ENCODE measurements at regions not wholly inside any gene's neighbourhood (a gene's known extent, or its start where the extent isn't known, plus 50 kb on each side); places are given as distances from the start of the nearest gene placed in this dataset.

DNA sequence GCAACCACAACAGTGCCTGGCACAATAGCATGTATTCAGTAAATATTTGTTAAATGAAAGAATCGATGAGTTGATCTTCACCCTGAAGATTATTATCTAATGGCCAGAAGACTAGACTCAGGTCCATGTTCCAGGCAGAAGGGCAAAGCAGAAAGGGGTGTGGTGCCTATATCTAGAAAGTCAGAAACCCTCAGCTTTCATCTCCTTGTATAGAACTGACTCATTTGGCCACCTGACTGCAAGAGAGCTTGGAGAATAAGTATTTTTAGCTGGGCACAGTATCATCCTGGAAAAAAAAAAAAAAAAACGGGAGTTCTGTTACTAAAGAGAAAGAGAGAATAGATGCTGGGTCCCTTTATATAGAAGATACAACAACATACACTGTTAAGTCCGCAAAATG, 69.7 kb upstream of the SPRED1 start:
- no peak for DNase-seq

DNA sequence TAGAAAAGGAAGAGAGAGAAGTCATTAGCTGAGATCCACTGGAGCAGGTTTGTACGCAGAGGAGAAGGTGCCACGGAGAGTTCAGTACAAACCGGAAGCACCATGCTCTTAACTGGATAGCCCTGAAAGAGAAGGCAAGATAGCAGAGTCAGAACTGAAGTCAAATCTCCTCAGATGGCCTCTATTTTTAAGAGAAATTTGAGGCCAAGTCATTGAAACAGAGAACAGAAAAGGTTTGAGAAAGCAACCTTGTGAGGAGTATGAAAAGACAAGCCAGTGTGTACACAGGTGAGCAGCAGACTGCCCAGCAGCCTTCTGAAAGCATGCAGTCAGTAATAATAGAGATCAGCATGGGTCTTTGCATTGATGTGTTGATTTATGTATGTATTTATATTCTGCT, 66.1 kb upstream of the SPRED1 start:
- no peak for DNase-seq

DNA sequence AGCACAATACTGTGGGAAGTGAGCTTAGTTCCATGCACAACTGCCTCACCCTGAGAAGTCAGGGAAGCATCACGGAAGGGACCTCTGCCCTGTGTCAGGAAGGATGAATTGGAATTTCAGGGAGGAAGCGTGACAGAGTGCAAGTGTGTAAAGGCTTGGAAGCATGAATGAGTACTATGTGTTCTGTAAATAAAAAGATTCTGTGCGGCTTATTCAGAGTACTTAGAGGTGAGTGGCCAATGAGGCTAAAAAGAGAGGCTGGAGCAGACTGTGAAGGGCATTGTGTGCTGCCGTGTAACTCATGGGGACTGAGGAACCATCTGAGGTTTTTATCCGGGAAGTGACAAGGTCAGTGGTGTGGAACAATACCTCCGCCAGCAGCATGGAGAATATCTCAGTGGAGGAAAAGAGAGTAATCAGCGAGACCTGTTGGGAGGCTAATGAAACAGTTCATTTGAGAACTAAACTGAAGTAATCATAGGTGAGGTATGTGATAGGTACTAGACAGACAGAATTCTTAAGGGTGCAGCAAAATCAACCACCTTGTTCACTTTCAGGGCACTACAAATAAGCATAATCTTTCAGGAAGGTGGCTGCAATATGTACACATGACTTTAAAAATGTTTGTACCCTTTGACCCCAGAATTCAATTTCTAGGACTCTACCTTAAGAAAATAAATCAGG, 64.9 kb upstream of the SPRED1 start:
- no peak for DNase-seq

DNA sequence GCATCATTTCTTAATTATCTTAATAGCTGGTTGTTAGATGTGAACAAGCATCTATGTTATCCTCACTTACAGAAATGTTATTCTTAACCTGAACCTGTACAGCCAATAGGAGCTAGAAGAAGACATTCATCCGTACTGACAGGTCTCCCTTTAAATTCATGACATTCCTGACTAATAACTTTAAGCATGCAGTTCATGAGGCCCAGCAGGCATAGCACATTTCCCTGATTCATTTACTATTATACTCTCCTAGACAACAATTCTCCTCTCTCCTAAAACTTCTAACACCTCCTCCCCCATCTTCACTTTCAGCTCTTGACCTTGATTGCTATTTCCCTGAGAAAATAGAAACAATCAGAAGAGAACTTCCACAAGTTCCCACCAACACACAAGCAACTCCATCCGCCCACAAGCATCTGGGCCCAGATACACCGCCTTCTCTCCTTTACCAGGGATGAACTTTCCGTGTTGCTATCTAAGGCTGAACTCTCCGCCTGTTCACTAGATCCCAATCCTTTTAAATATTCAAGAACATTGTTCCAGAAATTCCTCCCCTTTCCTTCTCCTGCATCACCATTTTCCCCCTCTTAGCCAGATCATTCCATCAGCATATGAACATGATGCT, 62.9 kb upstream of the SPRED1 start:
- DNase-seq: no peak

DNA sequence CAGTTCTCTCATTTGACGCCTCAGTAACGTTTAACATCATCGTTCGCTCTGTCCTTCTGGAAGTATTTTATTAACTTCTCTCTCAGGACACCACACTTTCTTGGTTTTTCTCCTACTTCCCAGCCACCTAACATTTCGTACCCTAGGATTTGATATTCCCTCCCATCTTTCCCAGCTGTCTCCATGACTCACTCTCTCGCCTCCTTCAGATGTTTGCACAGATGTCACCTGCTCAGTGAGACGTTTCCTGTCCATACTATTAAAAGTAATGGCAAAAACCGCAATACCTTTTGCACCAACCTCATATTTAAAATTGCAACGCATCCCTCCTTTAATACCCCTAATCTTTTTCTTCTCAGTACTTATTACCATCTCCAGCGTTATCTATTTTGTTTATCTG, 62.1 kb upstream of the SPRED1 start:
- DNase-seq: no peak

DNA sequence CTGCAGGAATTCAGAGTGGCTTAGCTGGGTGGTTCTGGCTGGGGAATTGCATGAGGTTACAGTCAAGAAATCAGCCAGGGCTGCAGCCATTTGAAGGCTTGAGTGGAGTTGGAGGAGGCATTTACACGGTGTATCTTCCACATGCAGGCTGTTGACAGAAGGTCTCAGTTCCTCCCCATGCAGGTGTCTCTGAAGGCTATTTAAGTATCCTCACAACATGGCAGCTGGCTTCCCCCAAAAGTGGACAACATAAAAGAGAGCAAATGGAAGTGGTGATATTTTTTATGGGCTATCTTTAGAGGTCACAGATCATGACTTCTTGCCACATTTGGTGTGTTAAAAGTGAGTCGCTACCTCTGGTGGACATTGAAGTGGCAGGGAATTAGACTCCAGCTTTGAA, 60.1 kb upstream of the SPRED1 start:
- DNase-seq: no peak

DNA sequence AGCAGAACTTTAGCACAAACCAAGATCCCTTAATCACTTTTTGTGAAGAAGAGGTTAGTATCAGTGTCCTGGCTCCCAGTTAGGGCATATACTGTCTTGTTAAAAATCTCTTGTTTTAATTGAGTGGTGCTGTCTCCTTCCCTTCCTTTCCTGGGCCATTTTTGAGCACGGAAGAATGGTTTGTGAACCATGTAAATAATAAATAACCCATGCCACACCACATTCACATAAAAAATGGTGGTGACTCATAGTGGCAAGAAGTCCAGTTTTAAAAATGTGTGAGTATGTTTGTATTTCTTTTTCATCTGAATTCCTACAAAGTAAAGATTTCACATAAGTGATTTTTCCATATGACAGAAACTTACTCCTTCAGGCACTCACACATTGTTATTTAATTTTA, 59.1 kb upstream of the SPRED1 start:
- DNase-seq: no peak

DNA sequence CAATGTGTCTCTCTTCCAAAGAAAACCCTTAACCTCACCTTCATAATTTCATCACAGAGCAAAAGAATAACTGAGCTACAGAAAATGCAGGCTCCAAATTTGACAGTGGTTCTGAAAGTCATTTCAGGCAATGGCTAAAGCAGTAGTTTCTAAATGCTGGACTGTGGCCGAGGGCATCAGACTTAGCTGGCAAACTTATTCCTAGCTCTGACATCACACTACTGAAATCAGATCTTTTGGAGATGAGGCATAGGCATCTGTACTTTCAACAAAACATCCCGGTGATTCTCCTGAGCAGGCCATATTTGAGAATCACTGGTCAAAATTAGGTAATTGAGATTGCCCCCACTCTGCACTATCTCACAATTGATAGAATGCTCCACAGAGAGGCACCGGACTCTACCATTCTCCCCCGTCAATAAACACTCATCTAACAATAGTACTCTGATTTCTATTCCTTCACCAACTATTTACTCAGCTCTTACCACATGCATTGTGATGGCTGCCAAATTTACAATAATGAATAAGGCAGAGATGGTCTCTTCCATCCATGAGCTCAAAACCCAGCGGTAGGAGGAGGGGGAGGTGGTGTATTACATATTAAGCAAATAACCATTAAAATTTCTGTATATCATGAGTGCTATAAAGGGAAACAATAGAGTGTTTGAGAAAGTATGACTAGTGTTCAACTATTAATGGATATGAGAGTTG, 57.3 kb upstream of the SPRED1 start:
- no peak for DNase-seq

DNA sequence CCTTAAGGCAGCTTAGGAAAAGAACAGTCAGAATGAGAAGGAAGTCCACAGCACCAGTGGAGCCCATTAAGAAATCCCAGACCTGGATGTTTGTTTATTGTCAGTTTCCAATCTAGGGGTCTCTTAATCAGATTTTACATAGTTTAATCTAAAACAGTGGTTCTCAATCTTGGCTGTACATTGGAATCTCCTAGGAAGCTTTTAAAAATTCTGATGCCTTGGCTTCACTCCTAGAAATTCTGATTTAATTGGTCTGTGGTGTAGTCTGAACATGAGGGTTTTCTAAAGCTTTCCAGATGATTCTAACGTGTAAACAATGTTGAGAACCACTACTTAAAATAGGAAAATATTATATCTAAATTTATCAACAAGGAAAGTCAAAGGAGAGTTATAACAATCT, 56.6 kb upstream of the SPRED1 start:
- no peak for DNase-seq

DNA sequence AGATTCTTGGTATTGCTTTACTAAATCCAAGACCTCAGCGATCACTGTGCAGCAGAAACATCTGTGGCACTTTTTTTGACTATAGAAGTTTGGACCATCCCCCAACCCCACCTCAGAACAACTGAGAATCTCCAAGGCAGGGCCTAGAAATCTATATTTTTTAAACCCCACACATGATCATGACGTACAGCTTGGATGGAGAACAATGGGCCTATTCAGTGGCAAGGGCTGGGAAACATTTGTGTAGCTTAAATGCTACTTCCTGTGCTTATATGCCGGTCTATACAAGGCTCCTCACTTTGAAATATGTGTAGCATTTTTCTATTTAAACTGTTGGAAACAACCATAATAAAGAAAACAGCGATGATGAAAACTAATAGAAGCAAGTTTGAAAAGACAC, 55.1 kb upstream of the SPRED1 start:
- no peak for DNase-seq

DNA sequence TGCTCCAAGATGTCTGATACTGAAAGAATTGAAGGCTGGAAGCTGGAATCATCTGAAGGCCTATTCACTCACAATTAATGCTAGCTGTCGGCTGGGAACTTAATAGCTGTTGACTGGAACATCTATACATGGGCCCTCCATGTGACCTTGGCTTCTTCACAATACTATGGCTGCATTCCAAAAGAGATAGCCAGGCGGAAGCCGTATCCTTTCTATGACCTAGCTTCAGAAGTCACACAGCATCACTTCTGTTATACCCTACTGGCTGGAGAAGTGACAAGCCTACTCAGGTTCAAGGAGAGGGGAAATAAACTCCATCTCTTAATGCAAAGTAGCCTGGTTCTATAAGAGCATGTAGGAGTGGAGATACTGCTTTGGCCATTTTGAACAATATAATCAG, 50.9 kb upstream of the SPRED1 start:
- DNase-seq: no peak

DNA sequence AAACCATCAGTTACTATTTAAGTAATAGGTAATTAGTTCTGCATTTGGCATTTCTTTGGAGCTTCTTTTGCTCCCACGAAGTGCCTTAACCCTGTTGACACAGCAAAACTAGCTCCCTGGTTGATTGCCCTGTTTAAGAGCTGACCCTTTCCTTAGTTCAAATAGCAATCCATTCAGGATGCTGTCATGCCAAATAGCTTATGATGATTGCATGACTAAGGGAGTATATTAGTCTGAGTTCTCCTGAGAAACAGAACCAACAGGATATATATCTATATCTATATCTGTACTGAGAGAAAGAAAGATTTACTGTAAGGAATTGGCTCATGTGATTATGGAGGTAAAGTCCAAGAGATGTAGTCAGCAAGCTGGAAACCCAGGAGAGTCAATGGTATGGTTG, 50.3 kb upstream of the SPRED1 start:
- no peak for DNase-seq
